SK-N-SH (cell line): ENCODE measurements at regions not wholly inside any gene's neighbourhood (a gene's known extent, or its start where the extent isn't known, plus 50 kb on each side); places are given as distances from the start of the nearest gene placed in this dataset.

ENCODE experiments used
- CTCF ChIA-PET: fragments of 300-600, 350-600 bp; formaldehyde crosslinking; extraction: SDS; loops from one replicate; lab custom pipeline; 2021; lab: Yijun Ruan, JAX
- POLR2A ChIA-PET: fragments of 350-600 bp; sonication (Branson Sonifier 250); formaldehyde crosslinking; extraction: SDS; loops from one replicate; lab custom pipeline; 2020; ENCODE audit warnings: antibody characterized with exemption, inconsistent platforms; lab: Yijun Ruan, JAX
- DNase-seq: peaks from one replicate; pipeline ENCODE4 v3.0.0; 2012
- H2AFZ ChIP-seq: fragments of 200-600 bp; sonication (generic); 2 replicates; pipeline ENCODE4 v1.8.1; 2016; ENCODE audit warnings: antibody characterized with exemption, mild to moderate bottlenecking, low read depth
- H3F3A ChIP-seq: fragments of 200-600 bp; sonication (generic); replicated peaks from 2 replicates; pipeline ENCODE3; 2016; ENCODE audit warnings: antibody characterized with exemption, mild to moderate bottlenecking; ENCODE audit not compliant: insufficient read depth
- H3K27ac ChIP-seq, 2 experiments: fragments of 200-500 bp in 1 of 2; fragments of 200-600 bp in 1 of 2; sonication (Bioruptor generic) in 1 of 2; sonication (generic), shearing (Covaris generic) in 1 of 2; 2 replicates each; pipeline versions ENCODE4 v1.5.1 to v1.6.1; 2014 to 2016; ENCODE audit warnings: low read depth in 2 of 2, inconsistent platforms in 1 of 2, low read length in 1 of 2, mild to moderate bottlenecking in 1 of 2, mixed read lengths in 1 of 2
- H3K27me3 ChIP-seq: fragments of 200-600 bp; sonication (generic), shearing (Covaris generic); 2 replicates; pipeline ENCODE4 v1.6.1; 2016; ENCODE audit warnings: mixed run types; ENCODE audit not compliant: insufficient read depth
- H3K36me3 ChIP-seq, 2 experiments: fragments of 200-500 bp in 1 of 2; fragments of 200-600 bp in 1 of 2; sonication (Bioruptor generic) in 1 of 2; sonication (generic) in 1 of 2; replicated peaks in 1 of 2; 2 replicates each; pipeline versions ENCODE3 to v1.5.1; 2014 to 2016; ENCODE audit warnings: low read length in 1 of 2, mild to moderate bottlenecking in 1 of 2; ENCODE audit not compliant: insufficient read depth in 2 of 2, control insufficient read depth in 1 of 2
- H3K4me1 ChIP-seq, 2 experiments: fragments of 200-500 bp in 1 of 2; fragments of 200-600 bp in 1 of 2; sonication (Bioruptor generic) in 1 of 2; sonication (generic), shearing (Covaris generic) in 1 of 2; 2 replicates each; pipeline versions ENCODE4 v1.5.1 to v1.6.1; 2014 to 2016; ENCODE audit warnings: low read depth in 1 of 2, low read length in 1 of 2, mixed run types in 1 of 2; ENCODE audit not compliant: insufficient read depth in 2 of 2, control insufficient read depth in 1 of 2
- H3K4me2 ChIP-seq: fragments of 200-600 bp; sonication (generic), shearing (Covaris generic); 2 replicates; pipeline ENCODE4 v1.6.1; 2017; ENCODE audit warnings: mixed run types
- H3K4me3 ChIP-seq, 2 experiments: fragments of 200-500 bp in 1 of 2; fragments of 200-600 bp in 1 of 2; sonication (Bioruptor generic) in 1 of 2; sonication (generic), shearing (Covaris generic) in 1 of 2; 2 replicates each; pipeline versions ENCODE4 v1.5.1 to v1.8.1; 2014 to 2016; ENCODE audit warnings: low read depth in 2 of 2, inconsistent platforms in 1 of 2, low read length in 1 of 2, mild to moderate bottlenecking in 1 of 2, mixed read lengths in 1 of 2, moderate library complexity in 1 of 2
- H3K79me2 ChIP-seq: fragments of 200-600 bp; sonication (generic); 2 replicates; pipeline ENCODE4 v1.8.1; 2017; ENCODE audit warnings: mild to moderate bottlenecking; ENCODE audit not compliant: insufficient read depth
- H3K9ac ChIP-seq: fragments of 200-600 bp; sonication (generic); 2 replicates; pipeline ENCODE4 v1.6.1; 2017; ENCODE audit warnings: mixed run types
- H3K9me2 ChIP-seq: fragments of 200-600 bp; sonication (generic); 2 replicates; pipeline ENCODE4 v1.6.1; 2017; ENCODE audit warnings: mixed run types
- H3K9me3 ChIP-seq: fragments of 200-600 bp; sonication (generic); 2 replicates; pipeline ENCODE4 v1.6.1; 2017; ENCODE audit warnings: mixed run types, mild to moderate bottlenecking, moderate library complexity
- H4K20me1 ChIP-seq: fragments of 200-600 bp; sonication (generic); 2 replicates; pipeline ENCODE4 v1.6.1; 2017; ENCODE audit warnings: mild to moderate bottlenecking, mixed run types; ENCODE audit not compliant: insufficient read depth
- FOXJ3 ChIP-seq: sonication (generic); formaldehyde crosslinking; IDR thresholded peaks from 2 replicates; pipeline ENCODE4 v1.5.1; 2020; ENCODE audit warnings: mild to moderate bottlenecking, missing genetic modification reagents
- NRF1 ChIP-seq: IDR thresholded peaks from 2 replicates; pipeline ENCODE4 v1.6.1; 2012; ENCODE audit warnings: low read depth, mild to moderate bottlenecking, low read length
- POLR2AphosphoS5 ChIP-seq: IDR thresholded peaks from 2 replicates; pipeline ENCODE4 v1.6.1; 2012; ENCODE audit warnings: low read depth, low read length
- RAD21 ChIP-seq: IDR thresholded peaks from 2 replicates; pipeline ENCODE4 v1.6.1; 2012; ENCODE audit warnings: mild to moderate bottlenecking, low read length
- SIN3A ChIP-seq: IDR thresholded peaks from 2 replicates; pipeline ENCODE4 v1.6.1; 2012; ENCODE audit warnings: low read depth, mild to moderate bottlenecking, low read length, moderate library complexity, borderline replicate concordance
- TAF1 ChIP-seq: IDR thresholded peaks from 2 replicates; pipeline ENCODE4 v1.6.1; 2012; ENCODE audit warnings: low read depth, mild to moderate bottlenecking, low read length, moderate library complexity, borderline replicate concordance
- TEAD4 ChIP-seq: IDR thresholded peaks from 2 replicates; pipeline ENCODE4 v1.4.0; 2012; ENCODE audit warnings: mild to moderate bottlenecking, borderline replicate concordance; ENCODE audit not compliant: insufficient read depth
- WGBS: methylation state at CpG from one replicate; pipeline ENCODE4 v1.1.6; 2017; ENCODE audit warnings: low lambda C conversion rate; 5-methylcytosine and 5-hydroxymethylcytosine counted together
- TF ChIP-seq, protein P1 (sequence below): IDR thresholded peaks from 2 replicates; pipeline ENCODE4 v1.4.0; 2012; ENCODE audit warnings: low read depth, borderline replicate concordance
- TF ChIP-seq, protein P2 (sequence below): IDR thresholded peaks from 2 replicates; pipeline ENCODE4 v1.4.0; 2012; ENCODE audit warnings: low read depth
- TF ChIP-seq, protein P3 (sequence below): IDR thresholded peaks from 2 replicates; pipeline ENCODE4 v1.6.1; 2012; ENCODE audit warnings: mild to moderate bottlenecking, low read depth, low read length, moderate library complexity
- TF ChIP-seq, protein P4 (sequence below): fragments of 150-350 bp; IDR thresholded peaks from 2 replicates; pipeline ENCODE4 v1.6.1; 2016; ENCODE audit warnings: mild to moderate bottlenecking, low read depth, low read length
- TF ChIP-seq, protein P5 (sequence below): fragments of 200-600 bp; sonication (generic); IDR thresholded peaks from 2 replicates; pipeline ENCODE4 v1.6.1; 2017; ENCODE audit warnings: antibody characterized with exemption, mild to moderate bottlenecking, moderate library complexity

DNA sequence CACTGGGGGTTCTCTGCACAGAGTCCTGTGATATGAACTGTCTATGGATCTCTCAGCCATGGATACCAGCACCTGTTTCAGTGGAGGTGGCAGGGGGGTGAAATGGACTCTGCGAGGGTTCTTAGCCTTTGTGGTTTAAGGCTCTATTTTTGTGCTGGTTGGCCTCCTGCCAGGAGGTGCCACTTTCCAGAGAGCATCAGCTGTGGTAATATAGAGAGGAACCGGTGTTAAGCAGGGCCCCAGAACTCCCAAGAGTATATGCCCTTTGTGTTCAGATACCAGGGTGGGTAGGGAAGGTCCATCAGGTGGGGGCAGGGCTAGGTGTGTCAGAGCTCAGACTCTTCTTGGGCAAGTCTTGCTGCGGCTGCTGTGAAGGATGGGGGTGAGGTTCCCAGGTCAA is 330.0 kb upstream of the PLD5 start (continued):
- TF ChIP-seq SIN3A: no peak
- TF ChIP-seq, protein P1, sequence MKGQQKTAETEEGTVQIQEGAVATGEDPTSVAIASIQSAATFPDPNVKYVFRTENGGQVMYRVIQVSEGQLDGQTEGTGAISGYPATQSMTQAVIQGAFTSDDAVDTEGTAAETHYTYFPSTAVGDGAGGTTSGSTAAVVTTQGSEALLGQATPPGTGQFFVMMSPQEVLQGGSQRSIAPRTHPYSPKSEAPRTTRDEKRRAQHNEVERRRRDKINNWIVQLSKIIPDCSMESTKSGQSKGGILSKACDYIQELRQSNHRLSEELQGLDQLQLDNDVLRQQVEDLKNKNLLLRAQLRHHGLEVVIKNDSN: no peak
- TF ChIP-seq NRF1: no peak
- TF ChIP-seq, protein P2, sequence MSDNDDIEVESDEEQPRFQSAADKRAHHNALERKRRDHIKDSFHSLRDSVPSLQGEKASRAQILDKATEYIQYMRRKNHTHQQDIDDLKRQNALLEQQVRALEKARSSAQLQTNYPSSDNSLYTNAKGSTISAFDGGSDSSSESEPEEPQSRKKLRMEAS: no peak

DNA sequence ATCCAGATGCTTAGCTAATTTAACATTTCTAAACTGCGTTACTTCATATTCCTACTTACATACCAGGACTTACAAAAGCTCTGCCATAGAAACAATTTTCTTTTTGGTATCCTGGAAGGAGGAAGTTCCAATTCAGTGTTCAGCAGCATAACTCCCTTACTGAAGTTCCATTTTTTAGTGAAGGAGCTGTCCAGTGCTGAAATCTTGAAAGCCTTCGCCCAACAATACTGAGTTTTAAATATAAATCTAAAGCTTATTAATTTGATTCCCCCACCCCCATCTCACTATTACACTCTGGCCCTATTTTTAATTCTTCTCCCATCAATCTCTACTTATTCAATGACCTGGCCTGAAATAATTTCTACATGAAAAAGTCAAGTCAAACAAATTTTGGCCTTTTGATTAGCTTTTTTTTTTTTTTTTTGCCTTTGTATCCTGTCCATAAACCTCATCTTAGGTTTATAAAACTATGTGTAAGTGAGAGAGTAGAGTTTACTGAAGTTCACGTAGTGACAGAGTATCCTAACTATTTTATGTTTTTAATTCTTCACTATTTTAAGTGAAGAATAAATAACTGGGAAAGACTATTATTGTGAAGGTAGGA is 323.0 kb upstream of the PLD5 start:
- no peaks in the 10 kb centered on the region for H3K27me3 ChIP-seq
- H3K27ac ChIP-seq: no peak overlapping the region
- DNase-seq: no peak
- no peak overlapping the region for H3K9ac ChIP-seq
- H3K9me2 ChIP-seq: peaks cover 4% of the 10 kb centered on the region; the same call in 1 of the 2 replicates
- H3K36me3 ChIP-seq: no peaks in the 10 kb centered on the region
- no peak overlapping the region for H3K4me3 ChIP-seq
- 30% methylated on average over 3 of the region's 3 CpGs for WGBS
- H4K20me1 ChIP-seq: no peaks in the 10 kb centered on the region
- H3F3A ChIP-seq: no peaks in the 10 kb centered on the region
- no peaks in the 10 kb centered on the region for H3K79me2 ChIP-seq
- ChIA-PET CTCF (no interaction called here), POLR2A (interaction anchor here (0.5 kb wide), 1 partner anchor 130 kb away, joined by 3 read pairs; no protein-coding TSS in a partner anchor)
- peaks cover 4% of the 10 kb centered on the region; the same call in 1 of the 2 replicates for H3K9me3 ChIP-seq
- no peaks in the 10 kb centered on the region for H3K4me1 ChIP-seq
- TF ChIP-seq TEAD4: no peak
- TF ChIP-seq FOXJ3 (CRISPR knock-in tag): no peak
- TF ChIP-seq, protein P3, sequence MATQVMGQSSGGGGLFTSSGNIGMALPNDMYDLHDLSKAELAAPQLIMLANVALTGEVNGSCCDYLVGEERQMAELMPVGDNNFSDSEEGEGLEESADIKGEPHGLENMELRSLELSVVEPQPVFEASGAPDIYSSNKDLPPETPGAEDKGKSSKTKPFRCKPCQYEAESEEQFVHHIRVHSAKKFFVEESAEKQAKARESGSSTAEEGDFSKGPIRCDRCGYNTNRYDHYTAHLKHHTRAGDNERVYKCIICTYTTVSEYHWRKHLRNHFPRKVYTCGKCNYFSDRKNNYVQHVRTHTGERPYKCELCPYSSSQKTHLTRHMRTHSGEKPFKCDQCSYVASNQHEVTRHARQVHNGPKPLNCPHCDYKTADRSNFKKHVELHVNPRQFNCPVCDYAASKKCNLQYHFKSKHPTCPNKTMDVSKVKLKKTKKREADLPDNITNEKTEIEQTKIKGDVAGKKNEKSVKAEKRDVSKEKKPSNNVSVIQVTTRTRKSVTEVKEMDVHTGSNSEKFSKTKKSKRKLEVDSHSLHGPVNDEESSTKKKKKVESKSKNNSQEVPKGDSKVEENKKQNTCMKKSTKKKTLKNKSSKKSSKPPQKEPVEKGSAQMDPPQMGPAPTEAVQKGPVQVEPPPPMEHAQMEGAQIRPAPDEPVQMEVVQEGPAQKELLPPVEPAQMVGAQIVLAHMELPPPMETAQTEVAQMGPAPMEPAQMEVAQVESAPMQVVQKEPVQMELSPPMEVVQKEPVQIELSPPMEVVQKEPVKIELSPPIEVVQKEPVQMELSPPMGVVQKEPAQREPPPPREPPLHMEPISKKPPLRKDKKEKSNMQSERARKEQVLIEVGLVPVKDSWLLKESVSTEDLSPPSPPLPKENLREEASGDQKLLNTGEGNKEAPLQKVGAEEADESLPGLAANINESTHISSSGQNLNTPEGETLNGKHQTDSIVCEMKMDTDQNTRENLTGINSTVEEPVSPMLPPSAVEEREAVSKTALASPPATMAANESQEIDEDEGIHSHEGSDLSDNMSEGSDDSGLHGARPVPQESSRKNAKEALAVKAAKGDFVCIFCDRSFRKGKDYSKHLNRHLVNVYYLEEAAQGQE: peak; percentile 85
- H2AFZ ChIP-seq: no peak overlapping the region
- H3K4me2 ChIP-seq: no peak overlapping the region

DNA sequence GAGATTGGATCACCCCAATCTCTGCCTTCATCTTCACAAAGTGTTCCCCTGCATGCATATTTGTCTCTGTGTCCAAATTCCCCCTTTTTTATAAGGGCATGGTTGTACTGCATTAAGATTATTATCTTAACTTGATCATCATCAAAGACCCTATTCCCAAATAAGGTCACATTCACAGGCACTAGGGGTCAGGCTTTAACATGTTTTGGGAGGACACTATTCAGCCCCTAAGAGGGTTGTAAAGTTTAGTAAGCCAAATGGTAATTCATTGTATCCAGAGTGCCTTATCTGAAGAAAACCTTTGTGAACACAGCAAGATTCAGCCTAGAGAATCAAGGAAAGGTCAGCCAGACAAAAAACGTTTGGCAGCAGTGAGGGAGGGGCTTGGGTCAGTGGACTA is 317.6 kb upstream of the PLD5 start:
- H3F3A ChIP-seq: no peaks in the 10 kb centered on the region
- ChIA-PET POLR2A (no interaction called here), CTCF (interaction anchor here (1.6 kb wide), 1 partner anchor 1458 kb away, joined by 3 read pairs; no protein-coding TSS in a partner anchor)
- H3K4me1 ChIP-seq: no peaks in the 10 kb centered on the region; a peak in 1 of 4 replicates
- no peak overlapping the region for H3K4me2 ChIP-seq
- no peaks in the 10 kb centered on the region for H4K20me1 ChIP-seq
- no peak overlapping the region for H3K4me3 ChIP-seq
- H2AFZ ChIP-seq: no peak overlapping the region
- no peaks in the 10 kb centered on the region for H3K9me2 ChIP-seq
- H3K27me3 ChIP-seq: no peaks in the 10 kb centered on the region
- no peak overlapping the region for H3K9ac ChIP-seq
- H3K9me3 ChIP-seq: 0 out of 2 replicates have a peak, but pooled peaks cover 4% of the 10 kb centered on the region
- no peaks in the 10 kb centered on the region for H3K36me3 ChIP-seq
- WGBS: 0% methylated on average over 1 of the region's 1 CpG
- TF ChIP-seq, protein P4, sequence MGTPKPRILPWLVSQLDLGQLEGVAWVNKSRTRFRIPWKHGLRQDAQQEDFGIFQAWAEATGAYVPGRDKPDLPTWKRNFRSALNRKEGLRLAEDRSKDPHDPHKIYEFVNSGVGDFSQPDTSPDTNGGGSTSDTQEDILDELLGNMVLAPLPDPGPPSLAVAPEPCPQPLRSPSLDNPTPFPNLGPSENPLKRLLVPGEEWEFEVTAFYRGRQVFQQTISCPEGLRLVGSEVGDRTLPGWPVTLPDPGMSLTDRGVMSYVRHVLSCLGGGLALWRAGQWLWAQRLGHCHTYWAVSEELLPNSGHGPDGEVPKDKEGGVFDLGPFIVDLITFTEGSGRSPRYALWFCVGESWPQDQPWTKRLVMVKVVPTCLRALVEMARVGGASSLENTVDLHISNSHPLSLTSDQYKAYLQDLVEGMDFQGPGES: no peak
- TF ChIP-seq SIN3A (no peak), RAD21 (peak; percentile 44), TAF1 (no peak), NRF1 (no peak), POLR2AphosphoS5 (no peak)
- TF ChIP-seq, protein P5, sequence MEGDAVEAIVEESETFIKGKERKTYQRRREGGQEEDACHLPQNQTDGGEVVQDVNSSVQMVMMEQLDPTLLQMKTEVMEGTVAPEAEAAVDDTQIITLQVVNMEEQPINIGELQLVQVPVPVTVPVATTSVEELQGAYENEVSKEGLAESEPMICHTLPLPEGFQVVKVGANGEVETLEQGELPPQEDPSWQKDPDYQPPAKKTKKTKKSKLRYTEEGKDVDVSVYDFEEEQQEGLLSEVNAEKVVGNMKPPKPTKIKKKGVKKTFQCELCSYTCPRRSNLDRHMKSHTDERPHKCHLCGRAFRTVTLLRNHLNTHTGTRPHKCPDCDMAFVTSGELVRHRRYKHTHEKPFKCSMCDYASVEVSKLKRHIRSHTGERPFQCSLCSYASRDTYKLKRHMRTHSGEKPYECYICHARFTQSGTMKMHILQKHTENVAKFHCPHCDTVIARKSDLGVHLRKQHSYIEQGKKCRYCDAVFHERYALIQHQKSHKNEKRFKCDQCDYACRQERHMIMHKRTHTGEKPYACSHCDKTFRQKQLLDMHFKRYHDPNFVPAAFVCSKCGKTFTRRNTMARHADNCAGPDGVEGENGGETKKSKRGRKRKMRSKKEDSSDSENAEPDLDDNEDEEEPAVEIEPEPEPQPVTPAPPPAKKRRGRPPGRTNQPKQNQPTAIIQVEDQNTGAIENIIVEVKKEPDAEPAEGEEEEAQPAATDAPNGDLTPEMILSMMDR: no peak
- H3K79me2 ChIP-seq: no peaks in the 10 kb centered on the region
- H3K27ac ChIP-seq: no peak overlapping the region
- no peak for DNase-seq
